Activated gamma-delta T cell treated with anti-CD3 and anti-CD28 coated beads, Interleukin-2, amount 50 U/mL, for 16 hours (primary cell): ENCODE measurements at regions not wholly inside any gene's neighbourhood (a gene's known extent, or its start where the extent isn't known, plus 50 kb on each side); places are given as distances from the start of the nearest gene placed in this dataset.

Experiments used
- DNase-seq: peaks from one replicate; pipeline ENCODE4 v3.0.0-alpha.2; 2020; ENCODE audit warnings: low read depth

GRCh38 chr9:673264-673965 lies 168.1 kb upstream of the DMRT1 start:
- DNase-seq, result no peak

GRCh38 chr9:673966-674526 lies 167.5 kb upstream of the DMRT1 start:
- DNase-seq, result no peak

- no peak for DNase-seq
These were observed 165.7 kb upstream of the DMRT1 start for GRCh38 chr9:675697-676370.

GRCh38 chr9:676780-677438 lies 164.6 kb upstream of the DMRT1 start:
- DNase-seq, result no peak

GRCh38 chr9:677461-678097 lies 163.9 kb upstream of the DMRT1 start:
- DNase-seq, result no peak

- no peak for DNase-seq
These were observed 162.6 kb upstream of the DMRT1 start for GRCh38 chr9:678897-679296.

GRCh38 chr9:679462-679861 lies 162.0 kb upstream of the DMRT1 start:
- DNase-seq, result no peak

GRCh38 chr9:680106-680505 lies 161.4 kb upstream of the DMRT1 start:
- DNase-seq, result no peak

GRCh38 chr9:682633-683508 lies 158.6 kb upstream of the DMRT1 start:
- no peak for DNase-seq

- no peak for DNase-seq
These were observed 157.9 kb upstream of the DMRT1 start for GRCh38 chr9:683509-684021.

- DNase-seq, result no peak
These were observed 157.2 kb upstream of the DMRT1 start for GRCh38 chr9:684054-684890.

GRCh38 chr9:684941-685340 lies 156.6 kb upstream of the DMRT1 start:
- DNase-seq, result no peak

- no peak for DNase-seq
These were observed 155.1 kb upstream of the DMRT1 start for GRCh38 chr9:686321-686813.

GRCh38 chr9:687034-687785 lies 154.3 kb upstream of the DMRT1 start:
- DNase-seq, result no peak

GRCh38 chr9:687994-688393 lies 153.5 kb upstream of the DMRT1 start:
- DNase-seq, result no peak

GRCh38 chr9:690517-691111 lies 150.9 kb upstream of the DMRT1 start:
- DNase-seq, result no peak

GRCh38 chr9:691825-692400 lies 149.6 kb upstream of the DMRT1 start:
- no peak for DNase-seq

- DNase-seq, result no peak
These were observed 148.8 kb upstream of the DMRT1 start for GRCh38 chr9:692636-693129.
